ENCODE measurements at regions not wholly inside any gene's neighbourhood (a gene's known extent, or its start where the extent isn't known, plus 50 kb on each side); places are given as distances from the start of the nearest gene placed in this dataset.

DNA sequence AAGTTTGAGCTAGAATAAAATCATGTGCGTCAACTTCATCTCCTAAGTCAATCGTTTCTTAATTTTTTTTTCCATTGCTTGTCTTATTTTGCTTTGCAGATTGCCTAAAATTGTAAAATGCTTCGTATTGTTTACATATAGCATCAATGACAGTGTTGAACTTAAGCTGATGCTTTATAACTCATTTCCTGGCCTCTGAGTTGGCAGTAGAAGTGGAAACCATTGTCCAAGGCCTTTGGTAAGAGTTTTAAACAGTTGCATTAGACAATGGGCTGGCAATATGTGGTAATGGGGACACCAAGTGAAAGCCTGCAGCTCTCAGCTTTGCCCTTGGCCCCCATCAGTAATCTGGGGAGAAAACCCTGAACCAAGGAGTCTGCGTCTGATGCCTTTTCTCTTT lies 154.8 kb upstream of the GAS1 start:
- Histone ChIP-seq H3K4me3 (ENCODE audit: low read depth in 1 of 2, low read length in 2 of 2) (no peak overlapping the region), H3K27ac (ENCODE audit: low read length) (no peak overlapping the region), H3K27me3 (ENCODE audit: low read depth, low read length) (no peaks in the 10 kb centered on the region), H3K4me1 (ENCODE audit: control insufficient read depth in 1 of 2, insufficient read depth in 2 of 2, low read length in 2 of 2) (no peaks in the 10 kb centered on the region), H3K36me3 (ENCODE audit: control insufficient read depth in 1 of 2, insufficient read depth in 2 of 2, low read length in 2 of 2) (no peaks in the 10 kb centered on the region), H3K9me3 (ENCODE audit: control insufficient read depth in 1 of 2, low read length in 2 of 2) (no peaks in the 10 kb centered on the region)

GRCh38 chr9:87107072-87107471 lies 159.8 kb upstream of the GAS1 start:
- Histone ChIP-seq H3K4me1 (ENCODE audit: control insufficient read depth in 1 of 2, insufficient read depth in 2 of 2, low read length in 2 of 2) (peaks cover 0 to 8% of the 10 kb centered on the region in 2 donors), H3K4me3 (ENCODE audit: low read depth in 1 of 2, low read length in 2 of 2) (no peak overlapping the region), H3K27ac (ENCODE audit: low read length) (no peak overlapping the region), H3K27me3 (ENCODE audit: low read depth, low read length) (no peaks in the 10 kb centered on the region), H3K36me3 (ENCODE audit: control insufficient read depth in 1 of 2, insufficient read depth in 2 of 2, low read length in 2 of 2) (no peaks in the 10 kb centered on the region), H3K9me3 (ENCODE audit: control insufficient read depth in 1 of 2, low read length in 2 of 2) (peaks cover 4 to 6% of the 10 kb centered on the region in 2 donors)

GRCh38 chr9:87108661-87109060 lies 161.4 kb upstream of the GAS1 start:
- H3K27ac ChIP-seq (ENCODE audit: low read length), result no peak overlapping the region

DNA sequence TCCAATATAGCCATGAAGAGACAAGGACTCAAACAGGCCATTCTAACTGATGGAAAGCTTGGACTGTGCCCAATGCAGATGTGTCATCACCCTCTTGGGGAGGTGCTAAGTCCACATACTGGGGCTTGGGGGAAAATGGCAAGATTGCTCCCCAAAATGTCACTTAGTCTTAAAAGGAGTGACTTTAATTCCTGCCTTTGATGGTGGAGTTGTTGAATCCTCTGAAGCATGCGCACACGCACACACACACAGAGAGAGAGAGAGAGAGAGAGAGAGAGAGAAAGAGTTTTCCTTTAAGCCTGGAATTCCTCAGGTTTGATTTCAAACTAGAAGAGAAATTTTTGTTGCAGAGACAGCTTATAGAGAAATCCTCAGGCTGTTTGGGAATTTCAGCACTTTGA lies 161.9 kb upstream of the GAS1 start:
- Histone ChIP-seq H3K27me3 (ENCODE audit: low read depth, low read length) (no peaks in the 10 kb centered on the region), H3K9me3 (ENCODE audit: control insufficient read depth in 1 of 2, low read length in 2 of 2) (peaks cover 4 to 6% of the 10 kb centered on the region in 2 donors), H3K4me1 (ENCODE audit: control insufficient read depth in 1 of 2, insufficient read depth in 2 of 2, low read length in 2 of 2) (peaks cover 0 to 8% of the 10 kb centered on the region in 2 donors), H3K36me3 (ENCODE audit: control insufficient read depth in 1 of 2, insufficient read depth in 2 of 2, low read length in 2 of 2) (no peaks in the 10 kb centered on the region), H3K27ac (ENCODE audit: low read length) (no peak overlapping the region), H3K4me3 (ENCODE audit: low read depth in 1 of 2, low read length in 2 of 2) (no peak overlapping the region)

More at GRCh38 chr9:87108661-87109060, 161.4 kb upstream of the GAS1 start:
- H3K36me3 ChIP-seq (ENCODE audit: control insufficient read depth in 1 of 2, insufficient read depth in 2 of 2, low read length in 2 of 2), result no peaks in the 10 kb centered on the region
- no peaks in the 10 kb centered on the region for H3K27me3 ChIP-seq (ENCODE audit: low read depth, low read length)
- H3K4me3 ChIP-seq (ENCODE audit: low read depth in 1 of 2, low read length in 2 of 2), result no peak overlapping the region
- H3K9me3 ChIP-seq (ENCODE audit: control insufficient read depth in 1 of 2, low read length in 2 of 2), result peaks cover 4 to 6% of the 10 kb centered on the region in 2 donors
- peaks cover 0 to 8% of the 10 kb centered on the region in 2 donors for H3K4me1 ChIP-seq (ENCODE audit: control insufficient read depth in 1 of 2, insufficient read depth in 2 of 2, low read length in 2 of 2)

DNA sequence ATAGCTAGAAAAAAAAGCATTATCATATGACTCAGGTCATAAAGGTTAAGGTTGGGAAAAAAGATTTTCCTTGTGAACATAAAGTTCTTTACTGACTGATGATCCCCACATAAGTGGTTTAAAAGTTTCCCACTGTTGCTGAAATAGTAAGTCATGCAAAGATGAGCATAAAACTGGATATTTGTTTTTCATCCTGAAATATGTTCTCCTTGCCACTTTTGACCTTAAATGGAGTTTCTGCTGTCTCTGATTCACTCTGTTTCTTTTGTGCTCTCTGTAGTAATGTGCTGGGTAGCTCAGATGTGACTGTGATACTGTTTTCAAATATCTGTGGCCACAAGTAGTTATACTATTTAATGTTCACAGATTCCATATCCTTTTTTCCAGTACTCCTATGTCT lies 162.5 kb upstream of the GAS1 start:
- Histone ChIP-seq H3K9me3 (ENCODE audit: control insufficient read depth in 1 of 2, low read length in 2 of 2) (peaks cover 4 to 6% of the 10 kb centered on the region in 2 donors), H3K4me3 (ENCODE audit: low read depth in 1 of 2, low read length in 2 of 2) (no peak overlapping the region), H3K27me3 (ENCODE audit: low read depth, low read length) (no peaks in the 10 kb centered on the region), H3K4me1 (ENCODE audit: control insufficient read depth in 1 of 2, insufficient read depth in 2 of 2, low read length in 2 of 2) (peaks cover 0 to 8% of the 10 kb centered on the region in 2 donors), H3K36me3 (ENCODE audit: control insufficient read depth in 1 of 2, insufficient read depth in 2 of 2, low read length in 2 of 2) (no peaks in the 10 kb centered on the region), H3K27ac (ENCODE audit: low read length) (no peak overlapping the region)

- Histone ChIP-seq H3K27me3 (ENCODE audit: low read depth, low read length) (no peaks in the 10 kb centered on the region), H3K9me3 (ENCODE audit: control insufficient read depth in 1 of 2, low read length in 2 of 2) (peaks cover 4 to 6% of the 10 kb centered on the region in 2 donors), H3K4me3 (ENCODE audit: low read depth in 1 of 2, low read length in 2 of 2) (no peak overlapping the region), H3K36me3 (ENCODE audit: control insufficient read depth in 1 of 2, insufficient read depth in 2 of 2, low read length in 2 of 2) (no peaks in the 10 kb centered on the region), H3K4me1 (ENCODE audit: control insufficient read depth in 1 of 2, insufficient read depth in 2 of 2, low read length in 2 of 2) (peaks cover 0 to 17% of the 10 kb centered on the region in 2 donors), H3K27ac (ENCODE audit: low read length) (no peak overlapping the region)
Measured at GRCh38 chr9:87111010-87111409, 163.7 kb upstream of the GAS1 start.

DNA sequence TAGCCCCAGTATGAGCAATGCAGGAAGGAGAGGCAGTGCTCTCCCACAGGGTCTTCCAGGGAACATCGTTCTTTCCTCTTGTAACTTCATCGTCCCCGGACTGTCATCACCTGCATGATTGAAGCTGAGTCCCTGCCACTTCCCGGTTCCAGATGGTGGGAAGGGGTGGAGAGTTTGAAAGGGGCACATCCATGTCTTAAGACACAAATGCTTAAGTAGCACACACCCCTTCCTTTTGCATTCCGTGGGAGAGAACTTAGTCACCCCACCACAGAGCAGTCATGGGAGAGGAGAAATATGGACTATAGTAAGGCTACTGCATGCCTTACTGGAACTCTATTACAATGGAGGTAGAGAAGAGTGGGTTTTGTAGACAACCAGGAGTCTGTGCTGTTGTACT lies 165.3 kb upstream of the GAS1 start:
- H3K27me3 ChIP-seq (ENCODE audit: low read depth, low read length), result no peaks in the 10 kb centered on the region
- peaks cover 0 to 17% of the 10 kb centered on the region in 2 donors for H3K4me1 ChIP-seq (ENCODE audit: control insufficient read depth in 1 of 2, insufficient read depth in 2 of 2, low read length in 2 of 2)
- H3K27ac ChIP-seq (ENCODE audit: low read length), result no peak overlapping the region
- no peak overlapping the region for H3K4me3 ChIP-seq (ENCODE audit: low read depth in 1 of 2, low read length in 2 of 2)
- H3K36me3 ChIP-seq (ENCODE audit: control insufficient read depth in 1 of 2, insufficient read depth in 2 of 2, low read length in 2 of 2), result no peaks in the 10 kb centered on the region
- H3K9me3 ChIP-seq (ENCODE audit: control insufficient read depth in 1 of 2, low read length in 2 of 2), result peaks cover 4 to 6% of the 10 kb centered on the region in 2 donors

GRCh38 chr9:87113874-87114273 lies 166.6 kb upstream of the GAS1 start:
- no peaks in the 10 kb centered on the region for H3K36me3 ChIP-seq (ENCODE audit: control insufficient read depth in 1 of 2, insufficient read depth in 2 of 2, low read length in 2 of 2)
- no peak overlapping the region for H3K27ac ChIP-seq (ENCODE audit: low read length)
- H3K27me3 ChIP-seq (ENCODE audit: low read depth, low read length), result no peaks in the 10 kb centered on the region
- peaks cover 4 to 6% of the 10 kb centered on the region in 2 donors for H3K9me3 ChIP-seq (ENCODE audit: control insufficient read depth in 1 of 2, low read length in 2 of 2)
- peaks cover 0 to 15% of the 10 kb centered on the region in 2 donors for H3K4me1 ChIP-seq (ENCODE audit: control insufficient read depth in 1 of 2, insufficient read depth in 2 of 2, low read length in 2 of 2)
- H3K4me3 ChIP-seq (ENCODE audit: low read depth in 1 of 2, low read length in 2 of 2), result no peak overlapping the region

DNA sequence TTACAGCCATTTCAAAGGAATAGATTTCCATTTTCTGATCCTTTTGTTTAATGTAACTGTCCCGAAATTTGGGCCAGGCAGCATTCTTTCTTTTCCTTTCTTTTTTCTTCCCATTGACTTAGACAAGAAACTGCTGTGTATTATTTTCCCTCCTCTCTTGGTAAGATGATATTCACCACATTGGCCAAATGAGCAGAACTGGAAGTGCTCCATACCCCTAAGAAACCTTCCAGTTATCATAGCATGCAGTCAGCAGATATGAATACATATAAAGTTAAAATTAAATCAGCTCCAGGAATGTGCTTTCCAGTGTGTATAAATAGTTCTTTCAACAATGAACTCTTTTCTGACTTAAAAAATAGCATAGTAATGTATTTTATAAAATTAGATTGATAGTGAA lies 168.5 kb upstream of the GAS1 start:
- H3K27me3 ChIP-seq (ENCODE audit: low read depth, low read length), result no peaks in the 10 kb centered on the region
- H3K27ac ChIP-seq (ENCODE audit: low read length), result no peak overlapping the region
- H3K36me3 ChIP-seq (ENCODE audit: control insufficient read depth in 1 of 2, insufficient read depth in 2 of 2, low read length in 2 of 2), result no peaks in the 10 kb centered on the region
- H3K4me1 ChIP-seq (ENCODE audit: control insufficient read depth in 1 of 2, insufficient read depth in 2 of 2, low read length in 2 of 2), result peaks cover 0 to 29% of the 10 kb centered on the region in 2 donors
- no peak overlapping the region for H3K4me3 ChIP-seq (ENCODE audit: low read depth in 1 of 2, low read length in 2 of 2)
- H3K9me3 ChIP-seq (ENCODE audit: control insufficient read depth in 1 of 2, low read length in 2 of 2), result peaks cover 4% of the 10 kb centered on the region in 2 donors

GRCh38 chr9:87116492-87116891 lies 169.2 kb upstream of the GAS1 start:
- no peak overlapping the region for H3K4me3 ChIP-seq (ENCODE audit: low read depth in 1 of 2, low read length in 2 of 2)
- H3K36me3 ChIP-seq (ENCODE audit: control insufficient read depth in 1 of 2, insufficient read depth in 2 of 2, low read length in 2 of 2), result no peaks in the 10 kb centered on the region
- H3K9me3 ChIP-seq (ENCODE audit: control insufficient read depth in 1 of 2, low read length in 2 of 2), result no peaks in the 10 kb centered on the region
- no peaks in the 10 kb centered on the region for H3K27me3 ChIP-seq (ENCODE audit: low read depth, low read length)
- H3K27ac ChIP-seq (ENCODE audit: low read length), result no peak overlapping the region
- peaks cover 0 to 30% of the 10 kb centered on the region in 2 donors for H3K4me1 ChIP-seq (ENCODE audit: control insufficient read depth in 1 of 2, insufficient read depth in 2 of 2, low read length in 2 of 2)

DNA sequence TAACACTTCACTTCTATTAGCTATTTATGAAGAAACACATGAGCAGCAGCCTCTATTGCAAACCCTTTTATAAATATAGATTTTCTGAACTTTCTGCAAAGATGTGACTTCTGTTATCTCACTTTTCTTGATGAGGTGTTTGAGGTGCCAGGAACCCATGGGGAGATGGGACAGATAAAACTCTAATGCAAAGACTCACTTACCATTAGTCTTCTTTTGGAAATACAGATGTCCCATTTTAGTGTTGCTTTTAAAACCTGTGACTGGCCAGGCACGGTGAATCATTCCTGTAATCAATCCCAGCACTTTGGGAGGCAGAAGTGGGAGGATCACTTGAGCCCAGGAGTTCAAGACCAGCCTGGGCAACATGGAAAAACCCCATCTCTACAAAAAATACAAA lies 171.3 kb upstream of the GAS1 start:
- Histone ChIP-seq H3K4me3 (ENCODE audit: low read depth in 1 of 2, low read length in 2 of 2) (no peak overlapping the region), H3K36me3 (ENCODE audit: control insufficient read depth in 1 of 2, insufficient read depth in 2 of 2, low read length in 2 of 2) (no peaks in the 10 kb centered on the region), H3K4me1 (ENCODE audit: control insufficient read depth in 1 of 2, insufficient read depth in 2 of 2, low read length in 2 of 2) (peaks cover 0 to 30% of the 10 kb centered on the region in 2 donors), H3K27ac (ENCODE audit: low read length) (no peak overlapping the region), H3K27me3 (ENCODE audit: low read depth, low read length) (no peaks in the 10 kb centered on the region), H3K9me3 (ENCODE audit: control insufficient read depth in 1 of 2, low read length in 2 of 2) (no peaks in the 10 kb centered on the region)

GRCh38 chr9:87119328-87119881 lies 172.1 kb upstream of the GAS1 start:
- H3K36me3 ChIP-seq (ENCODE audit: control insufficient read depth in 1 of 2, insufficient read depth in 2 of 2, low read length in 2 of 2), result no peaks in the 10 kb centered on the region
- H3K4me3 ChIP-seq (ENCODE audit: low read depth in 1 of 2, low read length in 2 of 2), result no peak overlapping the region
- peaks cover 0 to 30% of the 10 kb centered on the region in 2 donors for H3K4me1 ChIP-seq (ENCODE audit: control insufficient read depth in 1 of 2, insufficient read depth in 2 of 2, low read length in 2 of 2)
- no peak overlapping the region for H3K27ac ChIP-seq (ENCODE audit: low read length)
- H3K9me3 ChIP-seq (ENCODE audit: control insufficient read depth in 1 of 2, low read length in 2 of 2), result no peaks in the 10 kb centered on the region
- no peaks in the 10 kb centered on the region for H3K27me3 ChIP-seq (ENCODE audit: low read depth, low read length)

Measured in muscle layer of duodenum (tissue), 2 donors.